ENCODE measurements at regions not wholly inside any gene's neighbourhood (a gene's known extent, or its start where the extent isn't known, plus 50 kb on each side); places are given as distances from the start of the nearest gene placed in this dataset.

DNA sequence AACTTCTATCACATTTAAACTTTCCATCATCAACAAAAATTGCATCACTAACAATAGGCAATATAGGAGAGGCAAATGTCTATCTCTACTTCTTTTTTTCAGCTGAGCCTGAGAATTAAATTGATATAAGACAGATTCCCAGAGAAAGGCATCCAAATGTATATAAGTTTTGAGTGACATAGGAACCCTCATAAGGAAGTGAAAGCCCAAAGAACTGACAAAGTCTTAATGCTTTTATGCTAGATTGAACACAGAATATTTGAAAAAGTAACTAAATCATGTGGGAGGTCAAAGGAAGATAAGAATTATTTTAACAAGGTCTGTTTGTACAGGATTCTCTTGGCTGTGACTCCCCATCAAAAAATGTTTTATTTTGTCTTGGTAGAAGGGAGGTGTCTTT, 714.9 kb downstream of the GRXCR1 start (continued):
- no peak for TF ChIP-seq KAT8 (CRISPR knock-in tag; IDR thresholded peaks at IDR 0.05)

DNA sequence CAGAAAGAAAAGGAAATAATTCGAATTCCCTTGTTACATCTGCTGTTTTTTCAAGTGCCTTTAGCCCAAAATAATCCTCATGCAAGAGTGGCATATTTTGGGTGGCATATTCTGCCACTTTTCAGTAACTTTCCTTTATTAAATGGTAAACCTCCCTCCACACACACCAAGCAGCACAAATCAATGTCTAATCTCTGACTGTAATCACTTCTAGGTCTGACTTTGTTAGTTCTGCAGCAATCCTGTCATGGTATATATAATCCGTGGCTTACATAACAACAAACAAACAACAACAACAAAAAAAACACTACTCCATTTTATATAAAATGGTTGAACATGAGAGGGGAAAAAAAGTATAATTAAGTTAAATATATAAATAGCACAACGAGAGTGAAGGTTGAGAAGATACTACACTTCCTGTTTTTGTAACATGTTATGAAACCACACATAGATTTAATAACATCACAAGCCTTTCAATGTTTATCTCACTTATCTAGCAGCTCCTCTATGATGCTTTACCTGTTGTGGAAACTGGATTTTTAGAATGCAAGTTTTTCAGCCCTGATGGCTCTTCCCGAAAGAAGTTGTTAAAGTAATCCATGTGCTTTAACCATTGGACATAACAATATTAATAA, 715.4 kb downstream of the GRXCR1 start:
- H3K27ac ChIP-seq (ENCODE audit: extremely low read length, insufficient read depth, low read length): no peak overlapping the region
- no peak overlapping the region for H3K4me3 ChIP-seq (replicated peaks in 1 of 3; ENCODE audit: insufficient read depth in 1 of 3, low read depth in 2 of 3, low read length in 3 of 3)
- no TSS peak for BruUV-seq (replicated peaks)
- no peaks in the 10 kb centered on the region for H3K4me1 ChIP-seq (ENCODE audit: insufficient read depth, low read length)
- H3K36me3 ChIP-seq (replicated peaks in 1 of 2; ENCODE audit: control insufficient read depth in 1 of 2, insufficient read depth in 2 of 2, low read length in 2 of 2): no peaks in the 10 kb centered on the region
- no peak overlapping the region for H2AFZ ChIP-seq (ENCODE audit: low read length)
- 2% methylated on average over 4 of the region's 4 CpGs for WGBS (ENCODE audit: low lambda C conversion rate)
- H3K9ac ChIP-seq (ENCODE audit: insufficient read depth, low read depth, low read length): no peak overlapping the region
- intact Hi-C loops (cut with micrococcal nuclease; ENCODE audit: unreplicated experiment) (no loop called here), in situ Hi-C loops (cut with HindIII; ENCODE audit: extremely low pct_ligation_motif_present, low pct_unique_long_range_greater_than_20kb) (no loop called here)
- no peak for ATAC-seq
- no peaks in the 10 kb centered on the region for H3K79me2 ChIP-seq (ENCODE audit: insufficient read depth, low read length)
- no peaks in the 10 kb centered on the region for H4K20me1 ChIP-seq (ENCODE audit: insufficient read depth, low read length)
- no peak for DNase-seq (ENCODE audit: low spot score)
- CTCF ChIA-PET (ENCODE audit: low intra/inter-chr PET ratio, low total read pairs): no interaction called here
- FAIRE-seq: no peak
- H3K27me3 ChIP-seq (ENCODE audit: control insufficient read depth in 1 of 2, insufficient read depth in 2 of 2, low read length in 2 of 2): no peaks in the 10 kb centered on the region
- POLR2A ChIA-PET: no interaction called here
- H3K9me3 ChIP-seq (ENCODE audit: low read length): peaks cover 21% of the 10 kb centered on the region
- H3K4me2 ChIP-seq (ENCODE audit: low read depth, low read length): no peak overlapping the region
- TF ChIP-seq ATF1 (CRISPR knock-in tag; IDR thresholded peaks at IDR 0.05) (no peak), ZFAT (CRISPR knock-in tag; conservative IDR thresholded peaks at IDR 0.05) (no peak), ZNF652 (CRISPR knock-in tag; IDR thresholded peaks at IDR 0.05; ENCODE audit: borderline replicate concordance, low read depth) (no peak), ZNF3 (CRISPR knock-in tag; IDR thresholded peaks at IDR 0.05) (no peak), ZKSCAN5 (CRISPR knock-in tag; IDR thresholded peaks at IDR 0.05) (no peak), MIER3 (CRISPR knock-in tag; IDR thresholded peaks at IDR 0.05; ENCODE audit: borderline replicate concordance) (no peak), ZMYM2 (CRISPR knock-in tag; IDR thresholded peaks at IDR 0.05) (no peak)
- TF ChIP-seq, protein P1, sequence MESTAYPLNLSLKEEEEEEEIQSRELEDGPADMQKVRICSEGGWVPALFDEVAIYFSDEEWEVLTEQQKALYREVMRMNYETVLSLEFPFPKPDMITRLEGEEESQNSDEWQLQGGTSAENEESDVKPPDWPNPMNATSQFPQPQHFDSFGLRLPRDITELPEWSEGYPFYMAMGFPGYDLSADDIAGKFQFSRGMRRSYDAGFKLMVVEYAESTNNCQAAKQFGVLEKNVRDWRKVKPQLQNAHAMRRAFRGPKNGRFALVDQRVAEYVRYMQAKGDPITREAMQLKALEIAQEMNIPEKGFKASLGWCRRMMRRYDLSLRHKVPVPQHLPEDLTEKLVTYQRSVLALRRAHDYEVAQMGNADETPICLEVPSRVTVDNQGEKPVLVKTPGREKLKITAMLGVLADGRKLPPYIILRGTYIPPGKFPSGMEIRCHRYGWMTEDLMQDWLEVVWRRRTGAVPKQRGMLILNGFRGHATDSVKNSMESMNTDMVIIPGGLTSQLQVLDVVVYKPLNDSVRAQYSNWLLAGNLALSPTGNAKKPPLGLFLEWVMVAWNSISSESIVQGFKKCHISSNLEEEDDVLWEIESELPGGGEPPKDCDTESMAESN (CRISPR knock-in tag; conservative IDR thresholded peaks at IDR 0.05): no peak
- TF ChIP-seq, protein P2, sequence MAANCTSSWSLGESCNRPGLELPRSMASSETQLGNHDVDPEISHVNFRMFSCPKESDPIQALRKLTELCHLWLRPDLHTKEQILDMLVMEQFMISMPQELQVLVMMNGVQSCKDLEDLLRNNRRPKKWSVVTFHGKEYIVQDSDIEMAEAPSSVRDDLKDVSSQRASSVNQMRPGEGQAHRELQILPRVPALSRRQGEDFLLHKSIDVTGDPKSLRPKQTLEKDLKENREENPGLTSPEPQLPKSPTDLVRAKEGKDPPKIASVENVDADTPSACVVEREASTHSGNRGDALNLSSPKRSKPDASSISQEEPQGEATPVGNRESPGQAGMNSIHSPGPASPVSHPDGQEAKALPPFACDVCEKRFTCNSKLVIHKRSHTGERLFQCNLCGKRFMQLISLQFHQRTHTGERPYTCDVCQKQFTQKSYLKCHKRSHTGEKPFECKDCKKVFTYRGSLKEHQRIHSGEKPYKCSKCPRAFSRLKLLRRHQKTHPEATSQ (CRISPR knock-in tag; IDR thresholded peaks at IDR 0.05; ENCODE audit: borderline replicate concordance): no peak
- TF ChIP-seq, protein P3, sequence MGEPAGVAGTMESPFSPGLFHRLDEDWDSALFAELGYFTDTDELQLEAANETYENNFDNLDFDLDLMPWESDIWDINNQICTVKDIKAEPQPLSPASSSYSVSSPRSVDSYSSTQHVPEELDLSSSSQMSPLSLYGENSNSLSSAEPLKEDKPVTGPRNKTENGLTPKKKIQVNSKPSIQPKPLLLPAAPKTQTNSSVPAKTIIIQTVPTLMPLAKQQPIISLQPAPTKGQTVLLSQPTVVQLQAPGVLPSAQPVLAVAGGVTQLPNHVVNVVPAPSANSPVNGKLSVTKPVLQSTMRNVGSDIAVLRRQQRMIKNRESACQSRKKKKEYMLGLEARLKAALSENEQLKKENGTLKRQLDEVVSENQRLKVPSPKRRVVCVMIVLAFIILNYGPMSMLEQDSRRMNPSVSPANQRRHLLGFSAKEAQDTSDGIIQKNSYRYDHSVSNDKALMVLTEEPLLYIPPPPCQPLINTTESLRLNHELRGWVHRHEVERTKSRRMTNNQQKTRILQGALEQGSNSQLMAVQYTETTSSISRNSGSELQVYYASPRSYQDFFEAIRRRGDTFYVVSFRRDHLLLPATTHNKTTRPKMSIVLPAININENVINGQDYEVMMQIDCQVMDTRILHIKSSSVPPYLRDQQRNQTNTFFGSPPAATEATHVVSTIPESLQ (CRISPR knock-in tag; conservative IDR thresholded peaks at IDR 0.05): no peak
- TF ChIP-seq, protein P4, sequence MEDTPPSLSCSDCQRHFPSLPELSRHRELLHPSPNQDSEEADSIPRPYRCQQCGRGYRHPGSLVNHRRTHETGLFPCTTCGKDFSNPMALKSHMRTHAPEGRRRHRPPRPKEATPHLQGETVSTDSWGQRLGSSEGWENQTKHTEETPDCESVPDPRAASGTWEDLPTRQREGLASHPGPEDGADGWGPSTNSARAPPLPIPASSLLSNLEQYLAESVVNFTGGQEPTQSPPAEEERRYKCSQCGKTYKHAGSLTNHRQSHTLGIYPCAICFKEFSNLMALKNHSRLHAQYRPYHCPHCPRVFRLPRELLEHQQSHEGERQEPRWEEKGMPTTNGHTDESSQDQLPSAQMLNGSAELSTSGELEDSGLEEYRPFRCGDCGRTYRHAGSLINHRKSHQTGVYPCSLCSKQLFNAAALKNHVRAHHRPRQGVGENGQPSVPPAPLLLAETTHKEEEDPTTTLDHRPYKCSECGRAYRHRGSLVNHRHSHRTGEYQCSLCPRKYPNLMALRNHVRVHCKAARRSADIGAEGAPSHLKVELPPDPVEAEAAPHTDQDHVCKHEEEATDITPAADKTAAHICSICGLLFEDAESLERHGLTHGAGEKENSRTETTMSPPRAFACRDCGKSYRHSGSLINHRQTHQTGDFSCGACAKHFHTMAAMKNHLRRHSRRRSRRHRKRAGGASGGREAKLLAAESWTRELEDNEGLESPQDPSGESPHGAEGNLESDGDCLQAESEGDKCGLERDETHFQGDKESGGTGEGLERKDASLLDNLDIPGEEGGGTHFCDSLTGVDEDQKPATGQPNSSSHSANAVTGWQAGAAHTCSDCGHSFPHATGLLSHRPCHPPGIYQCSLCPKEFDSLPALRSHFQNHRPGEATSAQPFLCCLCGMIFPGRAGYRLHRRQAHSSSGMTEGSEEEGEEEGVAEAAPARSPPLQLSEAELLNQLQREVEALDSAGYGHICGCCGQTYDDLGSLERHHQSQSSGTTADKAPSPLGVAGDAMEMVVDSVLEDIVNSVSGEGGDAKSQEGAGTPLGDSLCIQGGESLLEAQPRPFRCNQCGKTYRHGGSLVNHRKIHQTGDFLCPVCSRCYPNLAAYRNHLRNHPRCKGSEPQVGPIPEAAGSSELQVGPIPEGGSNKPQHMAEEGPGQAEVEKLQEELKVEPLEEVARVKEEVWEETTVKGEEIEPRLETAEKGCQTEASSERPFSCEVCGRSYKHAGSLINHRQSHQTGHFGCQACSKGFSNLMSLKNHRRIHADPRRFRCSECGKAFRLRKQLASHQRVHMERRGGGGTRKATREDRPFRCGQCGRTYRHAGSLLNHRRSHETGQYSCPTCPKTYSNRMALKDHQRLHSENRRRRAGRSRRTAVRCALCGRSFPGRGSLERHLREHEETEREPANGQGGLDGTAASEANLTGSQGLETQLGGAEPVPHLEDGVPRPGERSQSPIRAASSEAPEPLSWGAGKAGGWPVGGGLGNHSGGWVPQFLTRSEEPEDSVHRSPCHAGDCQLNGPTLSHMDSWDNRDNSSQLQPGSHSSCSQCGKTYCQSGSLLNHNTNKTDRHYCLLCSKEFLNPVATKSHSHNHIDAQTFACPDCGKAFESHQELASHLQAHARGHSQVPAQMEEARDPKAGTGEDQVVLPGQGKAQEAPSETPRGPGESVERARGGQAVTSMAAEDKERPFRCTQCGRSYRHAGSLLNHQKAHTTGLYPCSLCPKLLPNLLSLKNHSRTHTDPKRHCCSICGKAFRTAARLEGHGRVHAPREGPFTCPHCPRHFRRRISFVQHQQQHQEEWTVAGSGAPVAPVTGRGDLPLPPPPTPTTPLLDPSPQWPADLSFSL (CRISPR knock-in tag; IDR thresholded peaks at IDR 0.05): no peak

Data from HepG2 (cell line).